ENCODE measurements at regions not wholly inside any gene's neighbourhood (a gene's known extent, or its start where the extent isn't known, plus 50 kb on each side); places are given as distances from the start of the nearest gene placed in this dataset.

DNA sequence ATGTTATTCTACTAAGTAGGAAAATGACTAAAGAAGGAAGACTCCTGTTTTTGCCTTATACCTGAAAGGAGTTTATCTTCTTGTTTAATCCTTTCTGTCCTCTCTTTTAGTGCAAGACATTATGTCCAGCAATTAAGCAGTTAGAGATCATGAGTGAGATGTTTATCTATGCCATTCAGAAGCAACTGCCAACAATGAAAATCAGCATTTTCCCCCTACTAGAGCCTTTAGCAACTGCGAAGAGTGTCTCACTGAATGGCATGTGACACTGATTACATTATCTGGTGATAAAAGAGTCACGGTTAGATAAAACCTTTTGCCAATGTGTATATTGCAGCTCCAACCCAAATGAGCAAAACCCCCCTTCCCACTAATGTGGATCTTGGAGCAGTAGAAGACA lies 357.7 kb upstream of the SYT4 start:
- TF ChIP-seq EZH2 (IDR thresholded peaks at IDR 0.05; ENCODE audit: insufficient read depth, low read length) = no peak
- TF ChIP-seq, protein P1, sequence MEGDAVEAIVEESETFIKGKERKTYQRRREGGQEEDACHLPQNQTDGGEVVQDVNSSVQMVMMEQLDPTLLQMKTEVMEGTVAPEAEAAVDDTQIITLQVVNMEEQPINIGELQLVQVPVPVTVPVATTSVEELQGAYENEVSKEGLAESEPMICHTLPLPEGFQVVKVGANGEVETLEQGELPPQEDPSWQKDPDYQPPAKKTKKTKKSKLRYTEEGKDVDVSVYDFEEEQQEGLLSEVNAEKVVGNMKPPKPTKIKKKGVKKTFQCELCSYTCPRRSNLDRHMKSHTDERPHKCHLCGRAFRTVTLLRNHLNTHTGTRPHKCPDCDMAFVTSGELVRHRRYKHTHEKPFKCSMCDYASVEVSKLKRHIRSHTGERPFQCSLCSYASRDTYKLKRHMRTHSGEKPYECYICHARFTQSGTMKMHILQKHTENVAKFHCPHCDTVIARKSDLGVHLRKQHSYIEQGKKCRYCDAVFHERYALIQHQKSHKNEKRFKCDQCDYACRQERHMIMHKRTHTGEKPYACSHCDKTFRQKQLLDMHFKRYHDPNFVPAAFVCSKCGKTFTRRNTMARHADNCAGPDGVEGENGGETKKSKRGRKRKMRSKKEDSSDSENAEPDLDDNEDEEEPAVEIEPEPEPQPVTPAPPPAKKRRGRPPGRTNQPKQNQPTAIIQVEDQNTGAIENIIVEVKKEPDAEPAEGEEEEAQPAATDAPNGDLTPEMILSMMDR (IDR thresholded peaks at IDR 0.05; ENCODE audit: insufficient read depth, low read depth, low read length) = no peak
